ENCODE measurements at regions not wholly inside any gene's neighbourhood (a gene's known extent, or its start where the extent isn't known, plus 50 kb on each side); places are given as distances from the start of the nearest gene placed in this dataset.

GRCh38 chr7:84506151-84506550, 311.6 kb upstream of the SEMA3A start:
- Histone ChIP-seq H3K4me1 (no peaks in the 10 kb centered on the region), H3K27me3 (no peaks in the 10 kb centered on the region), H3K9me3 (no peaks in the 10 kb centered on the region), H3K36me3 (no peaks in the 10 kb centered on the region), H3K27ac (no peak overlapping the region), H3K4me3 (no peak overlapping the region)
- DNase-seq (ENCODE audit: low spot score in 2 of 2): no peak
- 86% methylated on average over 1 of the region's 1 CpG for WGBS
- no peak for TF ChIP-seq POLR2AphosphoS5 (IDR thresholded peaks at IDR 0.05)
- TF ChIP-seq POLR2A (IDR thresholded peaks at IDR 0.05): no peak
- TF ChIP-seq EP300 (IDR thresholded peaks at IDR 0.05): no peak
- no peak for TF ChIP-seq CTCF (IDR thresholded peaks at IDR 0.05)

GRCh38 chr7:84502239-84502638, 307.6 kb upstream of the SEMA3A start:
- no peak overlapping the region for H3K27ac ChIP-seq
- H3K9me3 ChIP-seq: no peaks in the 10 kb centered on the region
- TF ChIP-seq CTCF (IDR thresholded peaks at IDR 0.05) (no peak), POLR2AphosphoS5 (IDR thresholded peaks at IDR 0.05) (no peak), POLR2A (IDR thresholded peaks at IDR 0.05) (no peak), EP300 (IDR thresholded peaks at IDR 0.05) (no peak)
- no peak overlapping the region for H3K4me3 ChIP-seq
- H3K27me3 ChIP-seq: no peaks in the 10 kb centered on the region
- no peak for DNase-seq (ENCODE audit: low spot score in 2 of 2)
- no peaks in the 10 kb centered on the region for H3K4me1 ChIP-seq
- 30% methylated on average over 1 of the region's 1 CpG for WGBS
- no peaks in the 10 kb centered on the region for H3K36me3 ChIP-seq

- no peaks in the 10 kb centered on the region for H3K9me3 ChIP-seq
- WGBS: 16% methylated on average over 1 of the region's 1 CpG
- H3K27ac ChIP-seq: no peak overlapping the region
- H3K36me3 ChIP-seq: no peaks in the 10 kb centered on the region
- H3K4me3 ChIP-seq: no peak overlapping the region
- no peak for DNase-seq (ENCODE audit: low spot score in 2 of 2)
- no peaks in the 10 kb centered on the region for H3K27me3 ChIP-seq
- TF ChIP-seq POLR2A (IDR thresholded peaks at IDR 0.05): no peak
- no peak for TF ChIP-seq POLR2AphosphoS5 (IDR thresholded peaks at IDR 0.05)
- no peak for TF ChIP-seq CTCF (IDR thresholded peaks at IDR 0.05)
- TF ChIP-seq EP300 (IDR thresholded peaks at IDR 0.05): no peak
- H3K4me1 ChIP-seq: no peaks in the 10 kb centered on the region
These were observed 303.3 kb upstream of the SEMA3A start for GRCh38 chr7:84497873-84498272.

GRCh38 chr7:84495128-84495527, 300.5 kb upstream of the SEMA3A start:
- no peak overlapping the region for H3K27ac ChIP-seq
- no peak overlapping the region for H3K4me3 ChIP-seq
- no peaks in the 10 kb centered on the region for H3K9me3 ChIP-seq
- no peak for DNase-seq (ENCODE audit: low spot score in 2 of 2)
- H3K27me3 ChIP-seq: no peaks in the 10 kb centered on the region
- H3K4me1 ChIP-seq: no peaks in the 10 kb centered on the region
- no peak for TF ChIP-seq CTCF (IDR thresholded peaks at IDR 0.05)
- no peak for TF ChIP-seq POLR2AphosphoS5 (IDR thresholded peaks at IDR 0.05)
- no peak for TF ChIP-seq EP300 (IDR thresholded peaks at IDR 0.05)
- no peak for TF ChIP-seq POLR2A (IDR thresholded peaks at IDR 0.05)
- H3K36me3 ChIP-seq: no peaks in the 10 kb centered on the region

- TF ChIP-seq POLR2AphosphoS5 (IDR thresholded peaks at IDR 0.05) (peak in 1 of 3 donors; percentile 38), CTCF (IDR thresholded peaks at IDR 0.05) (no peak), EP300 (IDR thresholded peaks at IDR 0.05) (no peak), POLR2A (IDR thresholded peaks at IDR 0.05) (no peak)
- 61% methylated on average over 13 of the region's 13 CpGs for WGBS
These were observed 297.8 kb upstream of the SEMA3A start for GRCh38 chr7:84492098-84493034.

More at GRCh38 chr7:84492098-84493034, 297.8 kb upstream of the SEMA3A start:
- Histone ChIP-seq H3K4me3 (no peak overlapping the region), H3K4me1 (no peaks in the 10 kb centered on the region), H3K36me3 (no peaks in the 10 kb centered on the region), H3K27me3 (no peaks in the 10 kb centered on the region), H3K27ac (no peak overlapping the region), H3K9me3 (no peaks in the 10 kb centered on the region)
- peak in 1 of 2 donors; percentile 57 for DNase-seq (ENCODE audit: low spot score in 2 of 2)
